Brain pericyte (primary cell): ENCODE measurements at regions not wholly inside any gene's neighbourhood (a gene's known extent, or its start where the extent isn't known, plus 50 kb on each side); places are given as distances from the start of the nearest gene placed in this dataset.

ENCODE experiments used
- DNase-seq: peaks from one replicate; pipeline ENCODE4 v3.0.0-alpha.2; 2012; ENCODE audit warnings: low read depth, low spot score

DNA sequence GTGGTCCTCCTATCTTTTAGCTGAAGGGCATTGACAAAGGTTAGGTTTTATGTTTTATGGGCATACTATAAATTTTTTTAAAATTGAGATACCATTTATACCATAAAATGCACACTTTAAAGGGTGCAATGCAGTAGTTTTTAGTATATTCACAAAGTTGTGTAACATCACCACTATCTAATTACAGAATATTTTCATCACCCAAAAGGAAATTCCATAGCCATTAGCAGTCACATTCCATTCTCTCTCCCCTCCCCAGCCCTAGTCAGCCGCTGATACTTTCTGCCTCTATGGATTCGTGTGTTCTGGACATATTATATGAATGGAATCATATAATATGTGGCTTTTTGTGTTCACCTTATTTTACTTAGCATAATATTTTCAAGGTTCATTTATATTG is 135.8 kb upstream of the B3GALT2 start:
- DNase-seq, result no peak

DNA sequence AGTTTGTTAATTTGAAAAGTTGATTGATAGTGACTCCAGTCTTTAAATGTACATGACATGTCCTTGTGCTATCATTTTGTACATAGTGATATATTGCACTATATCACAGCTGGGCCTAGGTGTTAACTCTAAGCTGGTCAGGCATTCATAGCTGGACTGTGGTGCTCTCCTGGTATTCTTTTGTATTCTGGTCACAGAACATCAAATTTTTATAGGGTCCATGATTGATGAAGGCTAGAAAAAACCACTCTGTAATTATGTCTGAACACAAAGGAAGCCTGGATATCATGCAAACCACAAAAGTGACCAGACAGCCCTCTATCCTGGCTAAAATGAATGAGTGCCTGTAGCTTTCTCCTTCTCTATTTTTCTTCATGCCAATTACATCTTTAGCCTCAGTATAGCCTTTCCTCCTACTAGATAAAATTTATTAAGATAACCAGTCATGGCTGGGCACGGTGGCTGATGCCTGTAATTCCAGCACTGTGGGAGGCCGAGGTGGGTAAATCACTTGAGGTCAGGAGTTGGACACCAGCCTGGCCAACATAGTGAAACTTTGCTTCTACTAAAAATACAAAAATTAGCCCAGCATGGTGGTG is 134.9 kb upstream of the B3GALT2 start:
- DNase-seq, result no peak

DNA sequence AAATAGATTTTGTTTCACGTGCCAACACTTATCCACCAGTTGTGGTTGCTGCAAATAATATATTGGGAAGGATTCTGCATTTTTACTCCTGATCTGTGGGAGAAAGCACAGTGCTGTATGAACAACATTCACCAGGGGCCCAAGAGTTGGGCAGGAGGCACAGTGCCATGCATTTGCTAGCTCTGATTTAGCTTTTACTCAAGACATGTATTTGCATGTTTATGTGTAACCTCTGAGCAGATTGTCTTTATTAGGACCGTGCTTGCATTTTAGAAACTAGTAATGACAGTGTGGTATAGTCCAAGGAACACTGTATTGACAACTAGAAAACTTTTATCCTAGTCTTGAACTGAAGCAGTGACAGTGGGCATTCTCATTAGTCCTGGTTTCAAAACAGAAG is 133.9 kb upstream of the B3GALT2 start:
- no peak for DNase-seq

DNA sequence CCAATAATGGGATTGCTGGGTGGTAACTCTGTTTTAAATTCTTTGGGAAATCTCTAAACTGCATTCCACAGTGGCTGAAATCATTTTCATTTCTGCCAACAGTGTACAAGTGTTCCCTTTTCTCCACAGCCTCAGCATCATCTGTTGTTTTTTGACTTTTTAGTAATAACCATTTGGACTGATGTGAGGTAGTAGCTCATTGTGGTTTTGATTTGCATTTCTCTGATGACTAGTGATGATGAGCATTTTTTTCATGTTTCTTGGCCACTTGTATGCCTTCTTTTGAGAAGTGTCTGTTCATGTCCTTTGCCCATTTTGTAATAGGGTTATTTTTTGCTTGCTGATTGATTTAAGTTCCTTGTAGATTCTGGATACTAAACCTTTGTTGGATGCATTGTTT is 131.9 kb upstream of the B3GALT2 start:
- DNase-seq, result no peak

DNA sequence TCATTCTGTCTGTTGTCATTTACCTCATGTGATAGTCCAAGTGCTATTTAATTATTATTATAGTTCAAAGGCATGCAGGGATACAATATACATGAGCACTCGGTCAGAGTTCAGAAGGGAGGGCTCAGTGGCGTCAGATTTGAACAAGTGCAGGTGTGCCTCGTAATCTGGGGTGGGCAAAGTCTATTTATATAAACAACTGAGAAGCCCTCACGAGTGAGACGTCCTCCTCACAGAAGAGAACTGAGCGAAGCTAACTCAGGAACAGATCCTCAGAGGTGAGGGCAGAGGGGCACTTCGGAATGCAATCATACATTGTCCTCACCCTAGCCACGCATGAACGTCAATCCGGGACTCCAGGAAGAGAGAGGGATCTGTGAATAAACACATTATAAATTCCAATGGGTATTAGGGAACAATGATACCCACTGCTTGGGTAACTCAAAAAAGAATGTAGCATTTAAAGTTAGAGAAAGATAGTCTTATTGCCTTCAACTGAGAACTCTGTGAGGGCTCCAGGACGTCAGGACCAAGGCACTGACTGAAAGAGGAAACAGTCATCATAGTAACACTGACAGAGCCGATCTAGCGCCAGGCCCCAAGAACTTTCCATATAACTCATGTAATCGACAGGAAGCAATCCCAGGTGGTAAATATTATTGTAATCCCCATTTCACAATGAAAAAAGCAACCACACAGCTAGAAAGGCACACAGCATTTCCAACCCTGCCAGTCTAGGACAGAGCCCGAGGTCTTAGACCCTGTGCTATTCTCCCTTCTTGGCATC is 127.1 kb upstream of the B3GALT2 start:
- DNase-seq, result no peak

DNA sequence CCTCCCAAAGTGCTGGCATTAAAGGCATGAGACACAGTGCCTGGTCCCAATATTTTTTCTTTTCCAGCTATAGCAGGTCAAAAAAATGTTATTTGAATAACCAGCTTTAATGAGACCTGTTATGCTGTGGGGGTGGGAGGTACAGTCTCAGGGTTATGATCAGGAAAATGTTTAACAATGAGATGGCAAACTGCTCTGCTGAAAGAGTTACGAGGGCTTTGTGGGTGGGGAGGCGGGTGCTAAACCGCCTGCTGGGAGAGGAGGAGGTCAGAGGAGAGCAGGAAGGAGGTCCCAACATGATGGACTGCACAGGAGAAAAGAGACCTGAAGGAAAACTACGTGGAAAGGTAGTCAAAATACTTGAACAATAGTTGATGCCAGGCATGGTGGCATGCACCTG is 126.0 kb upstream of the B3GALT2 start:
- no peak for DNase-seq

DNA sequence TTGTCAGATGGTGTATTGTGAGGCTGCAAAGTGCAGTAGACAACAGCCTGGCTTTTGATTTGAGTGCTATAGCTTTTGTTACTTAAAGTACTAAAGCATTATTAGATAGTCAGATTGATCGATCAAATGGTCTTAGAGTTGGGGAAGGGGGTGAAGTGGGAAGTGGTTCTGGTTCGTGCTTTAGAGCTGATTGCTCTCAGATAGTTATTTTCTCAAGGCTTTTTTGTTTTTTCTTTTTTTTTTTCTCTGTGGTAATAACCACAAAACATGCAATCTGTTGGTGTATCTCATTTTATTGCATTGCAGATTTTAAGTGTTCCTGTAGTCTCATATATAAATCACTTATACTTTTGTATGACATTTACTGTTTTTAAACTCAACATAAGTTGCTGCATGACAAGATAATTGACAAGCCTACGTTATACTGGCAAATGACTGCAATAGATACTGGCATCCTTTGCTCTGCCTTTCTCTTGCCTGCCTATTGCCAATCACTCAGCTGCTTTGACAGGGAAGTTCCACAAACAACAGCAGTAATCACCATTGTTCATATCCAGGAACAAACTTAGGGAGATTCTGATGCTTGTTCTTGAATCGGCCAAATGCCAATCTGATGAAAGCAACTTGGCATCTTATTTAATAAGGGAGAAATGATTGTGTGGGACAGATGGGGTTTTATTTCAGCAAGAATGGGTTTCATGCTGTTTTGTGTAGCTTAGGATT is 125.0 kb upstream of the B3GALT2 start:
- no peak for DNase-seq

DNA sequence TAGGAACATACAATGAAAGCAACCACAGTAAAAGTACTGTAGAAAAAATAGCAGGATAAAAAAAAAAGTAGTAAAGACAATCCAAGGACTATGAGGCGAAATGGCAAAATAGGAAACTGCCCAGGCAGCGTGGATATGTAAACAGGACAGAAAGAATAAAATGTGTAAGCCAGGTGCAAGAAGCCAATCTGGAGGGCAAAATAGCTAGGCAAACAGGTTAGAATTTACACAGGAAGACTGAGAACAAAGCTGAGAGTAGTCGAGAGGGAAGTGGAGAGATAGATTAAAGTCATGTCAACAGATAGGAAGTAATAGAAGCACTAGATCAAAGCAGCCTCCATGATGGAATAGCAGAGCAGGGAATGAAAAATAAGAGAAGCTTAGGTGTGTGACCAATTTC is 124.2 kb upstream of the B3GALT2 start:
- no peak for DNase-seq

DNA sequence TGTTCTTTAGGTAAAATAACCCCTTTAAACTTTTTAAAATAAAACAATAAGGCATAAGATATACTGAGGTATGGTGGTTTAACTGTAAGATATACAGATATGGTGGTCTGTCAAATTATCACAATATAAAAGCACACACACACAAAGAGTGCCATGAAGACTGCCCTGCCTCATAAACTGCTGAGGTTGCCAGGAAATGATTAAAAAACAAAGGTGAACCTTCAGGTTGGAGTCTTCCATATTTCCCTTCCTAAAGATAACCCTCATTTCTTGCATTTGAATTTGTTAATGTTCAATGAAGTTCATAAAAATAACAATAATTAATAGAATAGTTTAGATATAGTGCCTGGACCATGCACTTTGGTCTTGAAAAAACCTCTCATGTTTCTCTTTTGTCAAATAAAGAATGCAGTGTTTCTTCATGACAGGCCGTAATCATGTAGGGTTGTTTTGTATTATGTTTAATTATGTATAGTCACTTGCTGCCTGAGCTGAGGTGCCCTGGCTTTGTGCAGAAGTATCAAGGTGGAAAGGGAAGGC is 123.6 kb upstream of the B3GALT2 start:
- DNase-seq, result no peak

DNA sequence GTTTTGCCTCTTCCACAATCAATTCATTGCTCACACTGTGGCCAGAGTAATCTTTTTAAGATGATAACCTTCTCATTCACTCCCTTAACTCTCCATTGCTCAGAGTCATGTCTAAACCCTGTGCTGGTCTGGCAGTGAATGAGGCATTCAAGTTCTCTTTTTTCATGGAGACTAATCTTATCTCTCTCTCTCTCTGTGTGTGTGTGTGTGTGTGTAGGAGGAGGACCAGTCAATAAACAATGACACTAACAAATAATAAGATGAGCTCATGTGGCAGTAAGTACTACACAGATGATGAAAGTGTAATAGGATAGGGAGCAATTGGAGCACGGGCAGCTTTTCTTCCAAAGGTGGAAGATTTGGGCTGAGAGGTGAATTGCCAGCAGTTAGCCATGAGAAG is 122.0 kb upstream of the B3GALT2 start:
- DNase-seq, result no peak

DNA sequence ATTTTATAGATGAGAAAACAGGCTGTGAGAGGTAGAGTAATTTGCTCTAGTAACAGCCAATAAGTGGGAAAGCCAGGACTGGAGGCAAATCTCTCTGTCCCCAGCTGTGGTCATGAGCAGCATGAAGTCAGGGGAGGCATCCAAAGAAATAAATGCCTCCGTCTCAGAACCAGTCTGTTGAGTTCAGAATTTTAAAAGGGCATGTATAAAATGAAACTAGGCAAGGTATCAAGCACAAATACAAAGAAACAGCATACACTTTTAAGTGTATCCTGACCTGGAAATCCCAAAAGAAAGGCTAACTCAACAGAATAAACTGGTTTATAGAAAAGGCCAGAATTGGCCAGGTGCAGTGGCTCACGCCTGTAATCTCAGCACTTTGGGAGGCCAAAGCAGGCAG is 120.0 kb upstream of the B3GALT2 start:
- no peak for DNase-seq
